Keratinocyte (primary cell): ENCODE measurements at regions not wholly inside any gene's neighbourhood (a gene's known extent, or its start where the extent isn't known, plus 50 kb on each side); places are given as distances from the start of the nearest gene placed in this dataset.

Experiments
- DNase-seq: peaks from one replicate; pipeline ENCODE4 v3.0.0-alpha.2; 2011; ENCODE audit warnings: low read depth, missing footprints, low spot score
- FAIRE-seq: peaks from 2 replicates; lab custom pipeline; 2011; peaks lifted over from hg19 to GRCh38; lab: Jason Lieb, UNC
- H2AFZ ChIP-seq: 2 replicates; pipeline ENCODE4 v1.6.0; 2012; ENCODE audit warnings: low read length, control low read depth, inconsistent platforms; ENCODE audit not compliant: control insufficient read depth
- H3K27ac ChIP-seq: 2 replicates; pipeline ENCODE4 v1.5.1; 2011; ENCODE audit warnings: low read length; ENCODE audit not compliant: control insufficient read depth, insufficient read depth
- H3K27me3 ChIP-seq: 3 replicates; pipeline ENCODE4 v1.6.0; 2011; ENCODE audit warnings: low read length; ENCODE audit not compliant: control insufficient read depth, insufficient read depth; ENCODE audit errors: extremely low read depth
- H3K36me3 ChIP-seq, 2 experiments: 2 replicates in 1 of 2; 3 replicates in 1 of 2; pipeline ENCODE4 v1.5.1; 2011; ENCODE audit warnings: low read length in 2 of 2, mild to moderate bottlenecking in 1 of 2; ENCODE audit not compliant: control insufficient read depth in 2 of 2, insufficient read depth in 2 of 2; ENCODE audit errors: extremely low read depth in 1 of 2
- H3K4me1 ChIP-seq: 3 replicates; pipeline ENCODE4 v1.5.1; 2011; ENCODE audit warnings: low read length; ENCODE audit not compliant: control insufficient read depth, insufficient read depth; ENCODE audit errors: extremely low read depth
- H3K4me2 ChIP-seq: 3 replicates; pipeline ENCODE4 v1.6.0; 2011; ENCODE audit warnings: low read depth, low read length; ENCODE audit not compliant: control insufficient read depth, insufficient read depth; ENCODE audit errors: extremely low read depth
- H3K4me3 ChIP-seq, 3 experiments: fragments of 200-600 bp in 1 of 3; sonication (generic) in 1 of 3; 2 replicates in 2 of 3; 3 replicates in 1 of 3; pipeline ENCODE4 v1.5.1; 2011 to 2016; ENCODE audit warnings: low read length in 3 of 3, mild to moderate bottlenecking in 3 of 3, control low read depth in 2 of 3, inconsistent platforms in 1 of 3, low read depth in 1 of 3, mixed read lengths in 1 of 3, mixed run types in 1 of 3, moderate library complexity in 1 of 3; ENCODE audit not compliant: control insufficient read depth in 2 of 3, insufficient read depth in 2 of 3; ENCODE audit errors: extremely low read depth in 1 of 3
- H3K79me2 ChIP-seq: 2 replicates; pipeline ENCODE4 v1.6.0; 2012; ENCODE audit warnings: low read length; ENCODE audit not compliant: control insufficient read depth, insufficient read depth
- H3K9ac ChIP-seq: 3 replicates; pipeline ENCODE4 v1.6.0; 2011; ENCODE audit warnings: low read length; ENCODE audit not compliant: control insufficient read depth, insufficient read depth; ENCODE audit errors: extremely low read depth
- H3K9me1 ChIP-seq: 3 replicates; pipeline ENCODE4 v1.6.0; 2011; ENCODE audit warnings: low read length; ENCODE audit not compliant: control insufficient read depth, insufficient read depth; ENCODE audit errors: extremely low read depth
- H3K9me3 ChIP-seq: 2 replicates; pipeline ENCODE4 v1.5.1; 2012; ENCODE audit warnings: low read depth, low read length; ENCODE audit not compliant: control insufficient read depth
- H4K20me1 ChIP-seq: 3 replicates; pipeline ENCODE4 v1.6.0; 2011; ENCODE audit warnings: low read length; ENCODE audit not compliant: control insufficient read depth, insufficient read depth; ENCODE audit errors: extremely low read depth
- EZH2 ChIP-seq: IDR thresholded peaks from one replicate; pipeline ENCODE4 v1.6.1; 2012; ENCODE audit warnings: inconsistent platforms, mild to moderate bottlenecking, low read length, moderate library complexity
- dilution Hi-C: fragments of 300-500 bp; cut with MboI; formaldehyde crosslinking; loops from one replicate; pipeline ENCODE4 v1.7.0; 2020; ENCODE audit warnings: low sequenced_read_pairs; ENCODE audit not compliant: extremely low pct_ligation_motif_present
- TF ChIP-seq, protein P1 (sequence below), 3 experiments: IDR thresholded peaks in 1 of 3; conservative IDR thresholded peaks in 1 of 3; optimal IDR thresholded peaks in 1 of 3; 2 replicates in 2 of 3; 3 replicates in 1 of 3; pipeline versions ENCODE3 to v1.5.1; 2011; ENCODE audit warnings: low read length in 3 of 3, mild to moderate bottlenecking in 3 of 3, moderate library complexity in 2 of 3, control low read depth in 1 of 3, inconsistent platforms in 1 of 3; ENCODE audit not compliant: insufficient read depth in 2 of 3; ENCODE audit errors: extremely low read depth in 1 of 3

GRCh38 chr7:18290223-18290622 is 205.3 kb upstream of the HDAC9 start:
- H3K4me3 ChIP-seq = no peak overlapping the region

DNA sequence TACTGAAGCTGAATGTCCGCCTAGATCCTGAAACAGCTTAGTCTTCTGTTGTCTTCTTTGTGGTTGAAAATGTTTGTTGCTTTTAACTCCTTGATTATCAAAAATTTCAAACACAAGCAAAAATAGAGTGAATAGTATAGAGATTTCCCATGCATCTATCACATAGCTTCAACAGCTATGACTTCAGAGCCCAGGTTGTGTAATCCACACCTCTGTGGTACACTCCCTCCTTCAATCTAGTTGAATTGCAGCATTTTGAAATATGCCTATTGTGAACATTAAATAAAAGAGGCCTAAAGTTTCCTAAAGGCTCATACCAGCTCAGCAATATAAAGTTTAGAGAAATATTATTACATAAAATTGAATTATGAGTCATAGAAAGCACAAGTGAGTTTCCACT is 204.7 kb upstream of the HDAC9 start:
- dilution Hi-C loops = no loop called here
- TF ChIP-seq EZH2 = no peak
- TF ChIP-seq, protein P1, sequence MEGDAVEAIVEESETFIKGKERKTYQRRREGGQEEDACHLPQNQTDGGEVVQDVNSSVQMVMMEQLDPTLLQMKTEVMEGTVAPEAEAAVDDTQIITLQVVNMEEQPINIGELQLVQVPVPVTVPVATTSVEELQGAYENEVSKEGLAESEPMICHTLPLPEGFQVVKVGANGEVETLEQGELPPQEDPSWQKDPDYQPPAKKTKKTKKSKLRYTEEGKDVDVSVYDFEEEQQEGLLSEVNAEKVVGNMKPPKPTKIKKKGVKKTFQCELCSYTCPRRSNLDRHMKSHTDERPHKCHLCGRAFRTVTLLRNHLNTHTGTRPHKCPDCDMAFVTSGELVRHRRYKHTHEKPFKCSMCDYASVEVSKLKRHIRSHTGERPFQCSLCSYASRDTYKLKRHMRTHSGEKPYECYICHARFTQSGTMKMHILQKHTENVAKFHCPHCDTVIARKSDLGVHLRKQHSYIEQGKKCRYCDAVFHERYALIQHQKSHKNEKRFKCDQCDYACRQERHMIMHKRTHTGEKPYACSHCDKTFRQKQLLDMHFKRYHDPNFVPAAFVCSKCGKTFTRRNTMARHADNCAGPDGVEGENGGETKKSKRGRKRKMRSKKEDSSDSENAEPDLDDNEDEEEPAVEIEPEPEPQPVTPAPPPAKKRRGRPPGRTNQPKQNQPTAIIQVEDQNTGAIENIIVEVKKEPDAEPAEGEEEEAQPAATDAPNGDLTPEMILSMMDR (optimal IDR thresholded peaks at IDR 0.05 in 1 of 3, IDR thresholded peaks at IDR 0.05 in 1 of 3, conservative IDR thresholded peaks at IDR 0.05 in 1 of 3; ENCODE audit: extremely low read depth in 1 of 3, insufficient read depth in 2 of 3, low read length in 3 of 3) = no peak
- Histone ChIP-seq H3K9me1 (no peaks in the 10 kb centered on the region), H3K9ac (no peak overlapping the region), H3K36me3 (no peaks in the 10 kb centered on the region), H3K4me3 (no peak overlapping the region), H2AFZ (no peak overlapping the region), H3K9me3 (no peaks in the 10 kb centered on the region), H3K4me1 (no peaks in the 10 kb centered on the region), H3K4me2 (no peak overlapping the region), H3K27me3 (no peaks in the 10 kb centered on the region), H3K27ac (no peak overlapping the region), H3K79me2 (no peaks in the 10 kb centered on the region), H4K20me1 (no peaks in the 10 kb centered on the region)
- no peak for DNase-seq
- FAIRE-seq = no peak

More at GRCh38 chr7:18290223-18290622, 205.3 kb upstream of the HDAC9 start:
- Histone ChIP-seq H3K9ac (no peak overlapping the region), H3K27me3 (no peaks in the 10 kb centered on the region), H3K4me1 (no peaks in the 10 kb centered on the region), H3K4me2 (no peak overlapping the region), H3K9me3 (no peaks in the 10 kb centered on the region), H3K36me3 (no peaks in the 10 kb centered on the region), H3K79me2 (no peaks in the 10 kb centered on the region), H3K9me1 (no peaks in the 10 kb centered on the region), H4K20me1 (no peaks in the 10 kb centered on the region), H3K27ac (no peak overlapping the region), H2AFZ (no peak overlapping the region)
- TF ChIP-seq EZH2 = no peak
- TF ChIP-seq, protein P1 (optimal IDR thresholded peaks at IDR 0.05 in 1 of 3, IDR thresholded peaks at IDR 0.05 in 1 of 3, conservative IDR thresholded peaks at IDR 0.05 in 1 of 3; ENCODE audit: extremely low read depth in 1 of 3, insufficient read depth in 2 of 3, low read length in 3 of 3) = no peak
- DNase-seq = no peak
- dilution Hi-C loops = no loop called here
- no peak for FAIRE-seq
